GM12865 (cell line): ENCODE measurements at regions not wholly inside any gene's neighbourhood (a gene's known extent, or its start where the extent isn't known, plus 50 kb on each side); places are given as distances from the start of the nearest gene placed in this dataset.

ENCODE experiments used
- DNase-seq: peaks from one replicate; pipeline ENCODE4 v3.0.0; 2010; ENCODE audit warnings: low read depth
- H3K4me3 ChIP-seq: 2 replicates; pipeline ENCODE4 v1.5.1; 2011; ENCODE audit warnings: mild to moderate bottlenecking, low read depth, low read length, control low read depth
- CTCF ChIP-seq: IDR thresholded peaks from 2 replicates; pipeline ENCODE4 v1.5.1; 2011; ENCODE audit warnings: low read length, control low read depth, low read depth, inconsistent platforms; ENCODE audit not compliant: insufficient read depth; ENCODE audit errors: missing control alignments

- H3K4me3 ChIP-seq: no peak overlapping the region
- TF ChIP-seq CTCF: no peak
Observed at GRCh38 chr10:47092831-47093230, 181.6 kb downstream of the PTPN20 start.

GRCh38 chr10:47094126-47094525, 182.9 kb downstream of the PTPN20 start:
- no peak for DNase-seq
- no peak overlapping the region for H3K4me3 ChIP-seq
- no peak for TF ChIP-seq CTCF

More at GRCh38 chr10:47092831-47093230, 181.6 kb downstream of the PTPN20 start:
- no peak for DNase-seq

GRCh38 chr10:47094636-47095035, 183.4 kb downstream of the PTPN20 start:
- H3K4me3 ChIP-seq: no peak overlapping the region
- TF ChIP-seq CTCF: no peak
- DNase-seq: no peak

- no peak overlapping the region for H3K4me3 ChIP-seq
- no peak for DNase-seq
- no peak for TF ChIP-seq CTCF
Observed at GRCh38 chr10:47095211-47095610, 184.0 kb downstream of the PTPN20 start.

GRCh38 chr10:47095848-47096612, 184.8 kb downstream of the PTPN20 start:
- TF ChIP-seq CTCF: no peak
- H3K4me3 ChIP-seq: no peak overlapping the region
- no peak for DNase-seq

- H3K4me3 ChIP-seq: no peak overlapping the region
- DNase-seq: no peak
- no peak for TF ChIP-seq CTCF
Observed at GRCh38 chr10:47098238-47098637, 187.0 kb downstream of the PTPN20 start.

- no peak overlapping the region for H3K4me3 ChIP-seq
- DNase-seq: no peak
Observed at GRCh38 chr10:47098964-47099363, 187.7 kb downstream of the PTPN20 start.

More at GRCh38 chr10:47098964-47099363, 187.7 kb downstream of the PTPN20 start:
- TF ChIP-seq CTCF: no peak
